CD4-positive, alpha-beta T cell (primary cell): ENCODE measurements at regions not wholly inside any gene's neighbourhood (a gene's known extent, or its start where the extent isn't known, plus 50 kb on each side); places are given as distances from the start of the nearest gene placed in this dataset.
"Not testable (repeated sequence)": the region's sequence is repeated elsewhere in the genome, so short reads cannot be mapped to it uniquely, and the experiment has no call there.

Source experiments
- ATAC-seq: fragments of 200-7000 bp; cut with Tn5 transposase; one replicate; pipeline ENCODE4 v1.10.0; 2022; ENCODE audit warnings: mild to moderate bottlenecking; ENCODE audit not compliant: poor library complexity
- CTCF ChIA-PET: fragments of 350-600 bp; sonication (Branson Sonifier 250); formaldehyde crosslinking; loops from one replicate; lab custom pipeline; 2021; ENCODE audit warnings: antibody characterized with exemption, inconsistent platforms; lab: Charles Lee
- POLR2A ChIA-PET: fragments of 350-600 bp; sonication (Branson Sonifier 250); formaldehyde crosslinking; loops from one replicate; lab custom pipeline; 2021; ENCODE audit warnings: antibody characterized with exemption, inconsistent platforms; lab: Charles Lee
- DNase-seq, 14 experiments: peaks; one replicate each; pipeline ENCODE4 v3.0.0-alpha.2; 2013 to 2020; ENCODE audit warnings: mixed read lengths in 2 of 14
- H3K27ac ChIP-seq, 2 donors: one replicate each; pipeline versions ENCODE4 v1.5.1 to v1.7.0; 2013; ENCODE audit warnings: low read length in 2 of 2, low read depth in 1 of 2, mild to moderate bottlenecking in 1 of 2
- H3K27me3 ChIP-seq, 2 experiments: 1 replicate in 1 of 2; 2 replicates in 1 of 2; pipeline versions ENCODE4 v1.6.1 to v1.7.0; 2013; ENCODE audit warnings: low read length in 2 of 2, control low read depth in 1 of 2, mild to moderate bottlenecking in 1 of 2, moderate library complexity in 1 of 2; ENCODE audit not compliant: insufficient read depth in 2 of 2, control insufficient read depth in 1 of 2
- H3K36me3 ChIP-seq: one replicate; pipeline ENCODE4 v1.6.1; 2013; ENCODE audit warnings: low read length, control low read depth; ENCODE audit not compliant: insufficient read depth
- H3K4me1 ChIP-seq: one replicate; pipeline ENCODE4 v1.6.1; 2013; ENCODE audit warnings: low read length, control low read depth; ENCODE audit not compliant: insufficient read depth
- H3K4me3 ChIP-seq: one replicate; pipeline ENCODE4 v1.5.1; 2013; ENCODE audit warnings: mild to moderate bottlenecking, low read length, moderate library complexity
- H3K9me3 ChIP-seq, 2 experiments: 1 replicate in 1 of 2; 2 replicates in 1 of 2; pipeline versions ENCODE4 v1.6.1 to v1.7.0; 2013; ENCODE audit warnings: low read length in 2 of 2, mild to moderate bottlenecking in 2 of 2, control low read depth in 1 of 2, moderate library complexity in 1 of 2; ENCODE audit not compliant: control insufficient read depth in 1 of 2, insufficient read depth in 1 of 2
- H3K27ac Mint-ChIP-seq: one replicate; pipeline ENCODE4 v1.8.0; 2020; ENCODE audit warnings: mixed read lengths
- H3K27me3 Mint-ChIP-seq: one replicate; pipeline ENCODE4 v1.8.0; 2021; ENCODE audit warnings: mixed read lengths
- H3K36me3 Mint-ChIP-seq: one replicate; pipeline ENCODE4 v1.8.0; 2021; ENCODE audit warnings: low read depth, mixed read lengths
- H3K4me1 Mint-ChIP-seq: one replicate; pipeline ENCODE4 v1.8.0; 2021; ENCODE audit warnings: low read depth, mixed read lengths
- H3K4me3 Mint-ChIP-seq: one replicate; pipeline ENCODE4 v1.8.0; 2020; ENCODE audit warnings: mild to moderate bottlenecking, mixed read lengths
- H3K9me3 Mint-ChIP-seq: one replicate; pipeline ENCODE4 v1.8.0; 2020; ENCODE audit warnings: mixed read lengths
- intact Hi-C, 2 experiments: fragments of 100-400 bp; cut with DNase I in 1 of 2; cut with micrococcal nuclease in 1 of 2; formaldehyde crosslinking; loops; one replicate each; pipeline versions ENCODE4 v1.15.1 to v1.9.0; 2023 to 2025; cut with DNase I, micrococcal nuclease
- TF ChIP-seq, protein P1 (sequence below): fragments of 200-600 bp; IDR thresholded peaks from one replicate; pipeline ENCODE4 v1.8.0; 2022; ENCODE audit warnings: antibody characterized with exemption, mild to moderate bottlenecking

DNA sequence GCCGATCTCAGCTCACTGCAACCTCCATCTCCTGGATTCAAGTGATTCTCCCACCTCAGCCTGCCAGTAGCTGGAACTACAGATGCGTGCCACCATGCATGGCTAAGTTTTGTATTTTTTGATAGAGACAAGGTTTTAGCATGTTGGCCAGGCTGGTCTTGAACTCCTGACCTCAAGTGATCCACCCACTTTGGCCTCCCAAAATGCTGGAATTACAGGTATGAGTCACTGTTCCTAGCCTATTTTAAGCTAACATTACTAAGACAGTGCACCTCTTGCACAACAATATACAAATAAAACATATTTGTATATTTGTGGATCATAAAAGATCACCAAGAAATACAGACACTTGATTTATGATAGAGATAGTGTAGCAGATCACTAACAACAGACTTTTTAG, 139.1 kb downstream of the DUSP10 start:
- intact Hi-C loops, result no loop called here
- Mint-ChIP-seq H3K4me1 (no peaks in the 10 kb centered on the region), H3K4me3 (no peak overlapping the region), H3K36me3 (no peaks in the 10 kb centered on the region), H3K27ac (no peak overlapping the region), H3K27me3 (no peaks in the 10 kb centered on the region), H3K9me3 (no peaks in the 10 kb centered on the region)
- Histone ChIP-seq H3K27ac (no peak overlapping the region), H3K9me3 (no peaks in the 10 kb centered on the region), H3K27me3 (no peaks in the 10 kb centered on the region), H3K36me3 (no peaks in the 10 kb centered on the region), H3K4me3 (no peak overlapping the region), H3K4me1 (no peaks in the 10 kb centered on the region)
- TF ChIP-seq, protein P1, sequence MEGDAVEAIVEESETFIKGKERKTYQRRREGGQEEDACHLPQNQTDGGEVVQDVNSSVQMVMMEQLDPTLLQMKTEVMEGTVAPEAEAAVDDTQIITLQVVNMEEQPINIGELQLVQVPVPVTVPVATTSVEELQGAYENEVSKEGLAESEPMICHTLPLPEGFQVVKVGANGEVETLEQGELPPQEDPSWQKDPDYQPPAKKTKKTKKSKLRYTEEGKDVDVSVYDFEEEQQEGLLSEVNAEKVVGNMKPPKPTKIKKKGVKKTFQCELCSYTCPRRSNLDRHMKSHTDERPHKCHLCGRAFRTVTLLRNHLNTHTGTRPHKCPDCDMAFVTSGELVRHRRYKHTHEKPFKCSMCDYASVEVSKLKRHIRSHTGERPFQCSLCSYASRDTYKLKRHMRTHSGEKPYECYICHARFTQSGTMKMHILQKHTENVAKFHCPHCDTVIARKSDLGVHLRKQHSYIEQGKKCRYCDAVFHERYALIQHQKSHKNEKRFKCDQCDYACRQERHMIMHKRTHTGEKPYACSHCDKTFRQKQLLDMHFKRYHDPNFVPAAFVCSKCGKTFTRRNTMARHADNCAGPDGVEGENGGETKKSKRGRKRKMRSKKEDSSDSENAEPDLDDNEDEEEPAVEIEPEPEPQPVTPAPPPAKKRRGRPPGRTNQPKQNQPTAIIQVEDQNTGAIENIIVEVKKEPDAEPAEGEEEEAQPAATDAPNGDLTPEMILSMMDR, result no peak
- DNase-seq, result no peak
- ChIA-PET CTCF (no interaction called here), POLR2A (interaction anchor here (0.8 kb wide), 1 partner anchor 139 kb away, joined by 3 read pairs; the partner anchor contains the start of gene DUSP10)
- no peak for ATAC-seq

DNA sequence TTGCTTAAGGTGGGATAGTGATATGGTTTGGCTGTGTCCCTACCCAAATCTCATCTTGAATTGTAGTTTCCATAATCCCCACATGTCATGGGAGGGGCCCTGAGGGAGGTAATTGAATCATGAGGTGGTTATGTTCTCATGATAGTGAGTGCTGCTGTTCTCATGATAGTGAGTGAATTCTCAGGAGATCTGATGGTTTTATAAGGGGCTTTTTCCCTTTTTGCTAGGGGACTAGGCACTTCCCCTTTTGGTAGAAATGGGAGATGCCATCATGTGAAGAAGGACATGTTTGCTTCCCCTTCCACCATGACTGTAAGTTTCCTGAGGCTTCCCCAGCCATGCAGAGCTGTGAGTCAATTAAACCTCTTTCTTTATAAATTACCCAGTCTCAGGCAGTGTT, 137.5 kb downstream of the DUSP10 start:
- H3K27me3 Mint-ChIP-seq, H3K27me3 ChIP-seq, DNase-seq, POLR2A ChIA-PET, H3K27ac Mint-ChIP-seq, H3K4me3 Mint-ChIP-seq, intact Hi-C loops, H3K36me3 Mint-ChIP-seq, CTCF ChIA-PET, H3K27ac ChIP-seq, H3K36me3 ChIP-seq, ATAC-seq, H3K4me1 Mint-ChIP-seq, H3K4me3 ChIP-seq, H3K4me1 ChIP-seq, H3K9me3 Mint-ChIP-seq, H3K9me3 ChIP-seq: not testable (repeated sequence)

DNA sequence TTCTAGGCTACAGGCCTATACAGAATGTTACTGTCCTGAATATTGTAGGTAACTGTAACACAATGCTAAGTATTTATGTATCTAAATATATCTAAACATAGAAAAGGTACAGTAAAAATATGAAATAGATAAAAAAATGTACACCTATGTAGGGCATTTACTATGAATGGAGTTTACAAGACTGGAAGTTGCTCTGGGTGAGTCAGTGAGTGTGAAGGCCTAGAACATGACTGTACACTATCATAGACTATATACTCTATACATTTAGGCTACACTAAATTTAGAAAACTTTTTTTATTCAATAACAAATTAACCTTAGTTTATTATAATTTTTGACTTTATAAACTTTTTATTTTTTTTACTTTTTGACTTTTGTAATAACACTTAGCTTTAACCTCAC, 136.9 kb downstream of the DUSP10 start:
- DNase-seq (no peak), ATAC-seq (no peak)
- Histone ChIP-seq H3K36me3 (no peaks in the 10 kb centered on the region), H3K4me1 (no peaks in the 10 kb centered on the region), H3K27me3 (no peaks in the 10 kb centered on the region), H3K4me3 (no peak overlapping the region), H3K9me3 (no peaks in the 10 kb centered on the region), H3K27ac (no peak overlapping the region)
- TF ChIP-seq, protein P1, result no peak
- H3K4me1 Mint-ChIP-seq, result no peaks in the 10 kb centered on the region
- ChIA-PET POLR2A (interaction anchor here (0.6 kb wide), 1 partner anchor 8 kb away, joined by 3 read pairs; no protein-coding TSS in a partner anchor), CTCF (no interaction called here)
- H3K4me3 Mint-ChIP-seq, result no peak overlapping the region
- intact Hi-C loops, result no loop called here
- H3K9me3 Mint-ChIP-seq, result no peaks in the 10 kb centered on the region
- H3K27me3 Mint-ChIP-seq, result no peaks in the 10 kb centered on the region
- H3K36me3 Mint-ChIP-seq, result no peaks in the 10 kb centered on the region
- no peak overlapping the region for H3K27ac Mint-ChIP-seq

DNA sequence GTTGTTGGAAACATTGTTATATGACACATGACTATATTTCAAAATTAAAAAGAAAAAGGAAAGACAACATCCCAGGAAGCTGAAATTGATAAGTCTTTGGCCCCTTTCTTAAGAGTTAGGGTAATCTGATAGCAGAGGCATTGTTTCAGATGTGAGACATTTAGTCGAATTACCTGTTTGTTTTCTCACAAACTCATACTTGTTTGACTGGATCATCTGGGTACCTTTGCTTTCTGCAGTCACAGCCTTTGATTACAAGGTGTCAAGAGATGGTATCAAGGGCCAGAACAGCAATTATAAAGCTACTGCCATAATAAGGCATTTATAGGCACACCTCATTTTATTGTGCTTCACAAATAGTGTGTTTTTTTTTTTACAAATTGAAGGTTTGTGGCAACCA, 136.3 kb downstream of the DUSP10 start:
- DNase-seq (no peak), ATAC-seq (no peak)
- Histone ChIP-seq H3K9me3 (no peaks in the 10 kb centered on the region), H3K27ac (no peak overlapping the region), H3K27me3 (no peaks in the 10 kb centered on the region), H3K4me3 (no peak overlapping the region), H3K4me1 (no peaks in the 10 kb centered on the region), H3K36me3 (no peaks in the 10 kb centered on the region)
- no peaks in the 10 kb centered on the region for H3K9me3 Mint-ChIP-seq
- POLR2A ChIA-PET, result interaction anchor here (0.6 kb wide), 1 partner anchor 8 kb away, joined by 3 read pairs; no protein-coding TSS in a partner anchor
- CTCF ChIA-PET, result no interaction called here
- H3K27ac Mint-ChIP-seq, result no peak overlapping the region
- no peaks in the 10 kb centered on the region for H3K36me3 Mint-ChIP-seq
- intact Hi-C loops, result no loop called here
- no peaks in the 10 kb centered on the region for H3K4me1 Mint-ChIP-seq
- TF ChIP-seq, protein P1, result no peak
- no peak overlapping the region for H3K4me3 Mint-ChIP-seq
- no peaks in the 10 kb centered on the region for H3K27me3 Mint-ChIP-seq
